CD4-positive, alpha-beta T cell (primary cell): ENCODE measurements at regions not wholly inside any gene's neighbourhood (a gene's known extent, or its start where the extent isn't known, plus 50 kb on each side); places are given as distances from the start of the nearest gene placed in this dataset.

Experiments
- ATAC-seq: fragments of 200-7000 bp; cut with Tn5 transposase; one replicate; pipeline ENCODE4 v1.10.0; 2022; ENCODE audit warnings: mild to moderate bottlenecking; ENCODE audit not compliant: poor library complexity
- CTCF ChIA-PET: fragments of 350-600 bp; sonication (Branson Sonifier 250); formaldehyde crosslinking; loops from one replicate; lab custom pipeline; 2021; ENCODE audit warnings: antibody characterized with exemption, inconsistent platforms; lab: Charles Lee
- POLR2A ChIA-PET: fragments of 350-600 bp; sonication (Branson Sonifier 250); formaldehyde crosslinking; loops from one replicate; lab custom pipeline; 2021; ENCODE audit warnings: antibody characterized with exemption, inconsistent platforms; lab: Charles Lee
- DNase-seq, 14 experiments: peaks; one replicate each; pipeline ENCODE4 v3.0.0-alpha.2; 2013 to 2020; ENCODE audit warnings: mixed read lengths in 2 of 14
- H3K27ac ChIP-seq, 2 donors: one replicate each; pipeline versions ENCODE4 v1.5.1 to v1.7.0; 2013; ENCODE audit warnings: low read length in 2 of 2, low read depth in 1 of 2, mild to moderate bottlenecking in 1 of 2
- H3K27me3 ChIP-seq, 2 experiments: 1 replicate in 1 of 2; 2 replicates in 1 of 2; pipeline versions ENCODE4 v1.6.1 to v1.7.0; 2013; ENCODE audit warnings: low read length in 2 of 2, control low read depth in 1 of 2, mild to moderate bottlenecking in 1 of 2, moderate library complexity in 1 of 2; ENCODE audit not compliant: insufficient read depth in 2 of 2, control insufficient read depth in 1 of 2
- H3K36me3 ChIP-seq: one replicate; pipeline ENCODE4 v1.6.1; 2013; ENCODE audit warnings: low read length, control low read depth; ENCODE audit not compliant: insufficient read depth
- H3K4me1 ChIP-seq: one replicate; pipeline ENCODE4 v1.6.1; 2013; ENCODE audit warnings: low read length, control low read depth; ENCODE audit not compliant: insufficient read depth
- H3K4me3 ChIP-seq: one replicate; pipeline ENCODE4 v1.5.1; 2013; ENCODE audit warnings: mild to moderate bottlenecking, low read length, moderate library complexity
- H3K9me3 ChIP-seq, 2 experiments: 1 replicate in 1 of 2; 2 replicates in 1 of 2; pipeline versions ENCODE4 v1.6.1 to v1.7.0; 2013; ENCODE audit warnings: low read length in 2 of 2, mild to moderate bottlenecking in 2 of 2, control low read depth in 1 of 2, moderate library complexity in 1 of 2; ENCODE audit not compliant: control insufficient read depth in 1 of 2, insufficient read depth in 1 of 2
- H3K27ac Mint-ChIP-seq: one replicate; pipeline ENCODE4 v1.8.0; 2020; ENCODE audit warnings: mixed read lengths
- H3K27me3 Mint-ChIP-seq: one replicate; pipeline ENCODE4 v1.8.0; 2021; ENCODE audit warnings: mixed read lengths
- H3K36me3 Mint-ChIP-seq: one replicate; pipeline ENCODE4 v1.8.0; 2021; ENCODE audit warnings: low read depth, mixed read lengths
- H3K4me1 Mint-ChIP-seq: one replicate; pipeline ENCODE4 v1.8.0; 2021; ENCODE audit warnings: low read depth, mixed read lengths
- H3K4me3 Mint-ChIP-seq: one replicate; pipeline ENCODE4 v1.8.0; 2020; ENCODE audit warnings: mild to moderate bottlenecking, mixed read lengths
- H3K9me3 Mint-ChIP-seq: one replicate; pipeline ENCODE4 v1.8.0; 2020; ENCODE audit warnings: mixed read lengths
- CTCF ChIP-seq: fragments of 200-600 bp; IDR thresholded peaks from one replicate; pipeline ENCODE4 v1.8.0; 2022; ENCODE audit warnings: antibody characterized with exemption, mild to moderate bottlenecking
- intact Hi-C, 2 experiments: fragments of 100-400 bp; cut with DNase I in 1 of 2; cut with micrococcal nuclease in 1 of 2; formaldehyde crosslinking; loops; one replicate each; pipeline versions ENCODE4 v1.15.1 to v1.9.0; 2023 to 2025; cut with DNase I, micrococcal nuclease

DNA sequence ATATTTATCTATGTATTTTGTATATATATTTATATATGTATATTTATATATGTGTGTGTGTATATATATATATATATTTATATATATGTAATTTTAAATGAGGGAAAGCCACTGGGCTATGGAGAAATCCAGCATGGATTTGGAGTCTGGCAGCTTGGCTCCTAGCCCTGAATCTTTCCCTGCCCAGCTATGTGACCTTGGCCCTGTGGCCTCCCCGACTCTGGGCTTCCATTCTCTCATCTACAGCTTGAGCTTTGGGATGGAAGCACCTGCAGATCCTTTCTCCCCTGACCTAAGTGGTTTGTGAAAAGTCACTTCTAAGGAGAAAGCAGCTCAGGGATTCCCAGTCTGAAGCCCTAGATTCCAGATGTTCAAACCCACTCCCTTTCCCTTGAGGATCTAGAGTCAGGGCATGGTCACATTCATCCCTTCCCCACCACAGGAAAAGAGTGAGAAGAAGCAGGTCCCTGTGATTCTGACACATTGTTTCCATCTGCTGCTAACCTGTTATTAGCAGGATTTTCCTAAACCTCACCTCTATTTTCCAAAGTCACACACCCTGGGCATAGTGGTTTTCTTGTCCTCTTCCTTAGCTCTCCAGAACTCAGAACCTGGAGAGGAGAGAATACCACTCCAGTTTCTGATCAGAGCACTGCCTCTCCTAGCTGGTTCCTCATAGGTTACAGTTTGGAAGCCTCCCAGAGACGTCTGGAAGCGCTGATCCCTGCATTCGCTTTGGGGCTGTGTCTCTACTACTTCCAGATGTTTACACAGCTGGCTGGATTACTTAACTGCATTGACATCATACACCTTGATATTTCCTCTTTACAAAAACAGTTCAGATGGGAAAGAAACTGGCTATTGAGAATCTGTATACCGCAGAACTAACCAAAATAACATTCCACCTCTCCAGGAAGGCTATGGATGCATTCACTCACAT, 327.5 kb upstream of the ZMIZ1 start:
- Mint-ChIP-seq H3K4me3 (no peak overlapping the region), H3K4me1 (peaks cover 16% of the 10 kb centered on the region), H3K36me3 (no peaks in the 10 kb centered on the region), H3K27ac (no peak overlapping the region), H3K9me3 (no peaks in the 10 kb centered on the region), H3K27me3 (peaks cover 6% of the 10 kb centered on the region)
- CTCF ChIA-PET, result no interaction called here
- DNase-seq (no peak), ATAC-seq (no peak)
- no peak for TF ChIP-seq CTCF
- no peaks in the 10 kb centered on the region for H3K9me3 ChIP-seq
- intact Hi-C loops, result no loop called here
- no peak overlapping the region for H3K4me3 ChIP-seq
- H3K27ac ChIP-seq, result no peak overlapping the region
- POLR2A ChIA-PET, result no interaction called here
- no peaks in the 10 kb centered on the region for H3K36me3 ChIP-seq
- peaks cover 5% of the 10 kb centered on the region for H3K4me1 ChIP-seq
- H3K27me3 ChIP-seq, result no peaks in the 10 kb centered on the region

DNA sequence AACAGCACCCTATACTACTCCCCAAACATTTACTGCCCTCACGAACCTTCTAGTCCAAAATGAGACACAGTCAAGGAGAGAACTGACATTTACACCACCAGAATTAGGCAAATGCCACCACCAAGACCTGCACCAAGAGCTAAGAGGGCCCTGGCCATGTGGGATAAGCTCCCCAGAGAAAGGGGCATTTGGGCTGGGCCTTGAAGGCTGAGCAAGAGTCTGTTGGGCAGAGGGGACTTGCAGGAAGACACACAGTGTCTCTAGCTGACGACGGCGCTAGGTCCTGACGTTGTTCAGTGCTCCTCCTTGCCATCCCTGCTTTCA, 326.4 kb upstream of the ZMIZ1 start:
- Histone ChIP-seq H3K27me3 (no peaks in the 10 kb centered on the region), H3K4me3 (no peak overlapping the region), H3K36me3 (no peaks in the 10 kb centered on the region), H3K9me3 (no peaks in the 10 kb centered on the region), H3K4me1 (peaks cover 5% of the 10 kb centered on the region), H3K27ac (no peak overlapping the region)
- H3K9me3 Mint-ChIP-seq, result no peaks in the 10 kb centered on the region
- intact Hi-C loops, result no loop called here
- H3K4me1 Mint-ChIP-seq, result peaks cover 16% of the 10 kb centered on the region
- no peak overlapping the region for H3K4me3 Mint-ChIP-seq
- POLR2A ChIA-PET, result no interaction called here
- DNase-seq (no peak), ATAC-seq (no peak)
- H3K27me3 Mint-ChIP-seq, result peaks cover 1% of the 10 kb centered on the region
- no peaks in the 10 kb centered on the region for H3K36me3 Mint-ChIP-seq
- CTCF ChIA-PET, result no interaction called here
- H3K27ac Mint-ChIP-seq, result no peak overlapping the region
- TF ChIP-seq CTCF, result no peak

GRCh38 chr10:78742730-78743615, 325.8 kb upstream of the ZMIZ1 start:
- Mint-ChIP-seq H3K36me3 (no peaks in the 10 kb centered on the region), H3K9me3 (no peaks in the 10 kb centered on the region), H3K4me3 (no peak overlapping the region), H3K27me3 (no peaks in the 10 kb centered on the region), H3K27ac (no peak overlapping the region), H3K4me1 (peaks cover 16% of the 10 kb centered on the region)
- H3K9me3 ChIP-seq, result no peaks in the 10 kb centered on the region
- H3K27me3 ChIP-seq, result no peaks in the 10 kb centered on the region
- peaks cover 5% of the 10 kb centered on the region for H3K4me1 ChIP-seq
- POLR2A ChIA-PET, result no interaction called here
- intact Hi-C loops, result no loop called here
- H3K36me3 ChIP-seq, result no peaks in the 10 kb centered on the region
- ATAC-seq (no peak), DNase-seq (peak in 1 of 14 experiments; percentile 3)
- H3K27ac ChIP-seq, result no peak overlapping the region
- no peak for TF ChIP-seq CTCF
- H3K4me3 ChIP-seq, result no peak overlapping the region
- CTCF ChIA-PET, result interaction anchor here (0.6 kb wide), 1 partner anchor 176 kb away, joined by 3 read pairs; no protein-coding TSS in a partner anchor
